Liver (tissue), 8 donors: ENCODE measurements at regions not wholly inside any gene's neighbourhood (a gene's known extent, or its start where the extent isn't known, plus 50 kb on each side); places are given as distances from the start of the nearest gene placed in this dataset.

Experiments used
- DNase-seq: peaks from one replicate; pipeline ENCODE4 v3.0.0-alpha.2; 2017; ENCODE audit warnings: low spot score
- H3K27ac ChIP-seq, 2 donors: one replicate each; pipeline ENCODE4 v1.7.0; 2013; ENCODE audit warnings: inconsistent platforms in 2 of 2, low read length in 2 of 2, control low read depth in 1 of 2, low read depth in 1 of 2, mild to moderate bottlenecking in 1 of 2
- H3K27me3 ChIP-seq, 4 donors: one replicate each; pipeline versions ENCODE4 v1.6.1 to v1.7.0; 2013; ENCODE audit warnings: low read length in 3 of 4, inconsistent platforms in 1 of 4, mild to moderate bottlenecking in 1 of 4, moderate library complexity in 1 of 4; ENCODE audit not compliant: control insufficient read depth in 4 of 4, insufficient read depth in 4 of 4
- H3K36me3 ChIP-seq, 4 donors: one replicate each; pipeline versions ENCODE4 v1.6.1 to v1.7.0; 2013; ENCODE audit warnings: low read length in 3 of 4, mild to moderate bottlenecking in 3 of 4, low read depth in 1 of 4, moderate library complexity in 1 of 4; ENCODE audit not compliant: control insufficient read depth in 4 of 4, insufficient read depth in 3 of 4
- H3K4me1 ChIP-seq, 4 donors: one replicate each; pipeline versions ENCODE4 v1.6.1 to v1.7.0; 2013; ENCODE audit warnings: low read length in 3 of 4, mild to moderate bottlenecking in 3 of 4, moderate library complexity in 1 of 4; ENCODE audit not compliant: control insufficient read depth in 4 of 4, insufficient read depth in 4 of 4
- H3K4me3 ChIP-seq, 3 donors: one replicate each; pipeline versions ENCODE4 v1.6.1 to v1.7.0; 2013; ENCODE audit warnings: low read length in 3 of 3, control low read depth in 1 of 3, low read depth in 1 of 3, mild to moderate bottlenecking in 1 of 3
- H3K9ac ChIP-seq, 2 donors: one replicate each; pipeline ENCODE4 v1.7.0; 2013; ENCODE audit warnings: low read length in 2 of 2, mild to moderate bottlenecking in 2 of 2, moderate library complexity in 2 of 2, control low read depth in 1 of 2, low read depth in 1 of 2
- H3K9me3 ChIP-seq, 4 donors: one replicate each; pipeline versions ENCODE4 v1.6.1 to v1.7.0; 2013; ENCODE audit warnings: low read length in 3 of 4; ENCODE audit not compliant: control insufficient read depth in 4 of 4
- EGR1 ChIP-seq, 2 donors: IDR thresholded peaks; 2 replicates each; pipeline ENCODE4 v1.6.1; 2016 to 2018; ENCODE audit warnings: antibody characterized with exemption in 2 of 2, low read depth in 2 of 2
- FOXA1 ChIP-seq: IDR thresholded peaks from 2 replicates; pipeline ENCODE4 v1.6.1; 2016; ENCODE audit warnings: antibody characterized with exemption
- FOXA2 ChIP-seq: IDR thresholded peaks from 2 replicates; pipeline ENCODE4 v1.6.1; 2016; ENCODE audit warnings: antibody characterized with exemption
- GABPA ChIP-seq, 2 donors: IDR thresholded peaks in 1 of 2; conservative IDR thresholded peaks in 1 of 2; 2 replicates each; pipeline ENCODE4 v1.6.1; 2016; ENCODE audit warnings: antibody characterized with exemption in 2 of 2, mild to moderate bottlenecking in 1 of 2, moderate library complexity in 1 of 2
- HNF4A ChIP-seq, 2 donors: conservative IDR thresholded peaks; 2 replicates each; pipeline ENCODE4 v1.6.1; 2016; ENCODE audit warnings: antibody characterized with exemption in 2 of 2, mild to moderate bottlenecking in 2 of 2
- HNF4G ChIP-seq: IDR thresholded peaks from 2 replicates; pipeline ENCODE4 v1.6.1; 2016; ENCODE audit warnings: antibody characterized with exemption
- JUND ChIP-seq, 2 donors: IDR thresholded peaks; 2 replicates each; pipeline ENCODE4 v1.6.1; 2016; ENCODE audit warnings: antibody characterized with exemption in 2 of 2
- NR2F2 ChIP-seq: IDR thresholded peaks from 2 replicates; pipeline ENCODE4 v1.6.1; 2016; ENCODE audit warnings: antibody characterized with exemption
- RAD21 ChIP-seq, 2 donors: IDR thresholded peaks; 2 replicates each; pipeline ENCODE4 v1.6.1; 2016; ENCODE audit warnings: antibody characterized with exemption in 2 of 2, mild to moderate bottlenecking in 2 of 2
- REST ChIP-seq: IDR thresholded peaks from 2 replicates; pipeline ENCODE4 v1.6.1; 2016; ENCODE audit warnings: antibody characterized with exemption, mild to moderate bottlenecking
- RXRA ChIP-seq, 2 donors: IDR thresholded peaks; 2 replicates each; pipeline ENCODE4 v1.6.1; 2017 to 2018; ENCODE audit warnings: antibody characterized with exemption in 2 of 2, mild to moderate bottlenecking in 1 of 2
- SP1 ChIP-seq: IDR thresholded peaks from 2 replicates; pipeline ENCODE4 v1.6.1; 2018; ENCODE audit warnings: antibody characterized with exemption, mild to moderate bottlenecking
- TAF1 ChIP-seq: conservative IDR thresholded peaks from 2 replicates; pipeline ENCODE4 v1.6.1; 2016; ENCODE audit warnings: antibody characterized with exemption, mild to moderate bottlenecking
- YY1 ChIP-seq: IDR thresholded peaks from 2 replicates; pipeline ENCODE4 v1.6.1; 2016; ENCODE audit warnings: antibody characterized with exemption, mild to moderate bottlenecking
- WGBS: extraction: QIAGEN DNeasy Blood & Tissue Kit; methylation state at CpG from one replicate; pipeline ENCODE4 v1.1.7; 2013; 5-methylcytosine and 5-hydroxymethylcytosine counted together
- TF ChIP-seq, protein P1 (sequence below): fragments of 150-350 bp; IDR thresholded peaks from 2 replicates; pipeline ENCODE4 v1.5.1; 2017; ENCODE audit warnings: improper control_type of control experiment, low read depth, low read length; ENCODE audit not compliant: missing input control
- TF ChIP-seq, protein P2 (sequence below): IDR thresholded peaks from 2 replicates; pipeline ENCODE4 v1.6.1; 2016; ENCODE audit warnings: antibody characterized with exemption
- TF ChIP-seq, protein P3 (sequence below): IDR thresholded peaks from 2 replicates; pipeline ENCODE4 v1.6.1; 2016; ENCODE audit warnings: antibody characterized with exemption
- TF ChIP-seq, protein P4 (sequence below): IDR thresholded peaks from 2 replicates; pipeline ENCODE4 v1.6.1; 2016; ENCODE audit warnings: antibody characterized with exemption
- donor health status: healthy.
- donor health status: healthy.
- donor health status: healthy.
- donor health status: healthy.
- donor health status: healthy.

GRCh38 chr4:184899261-184900134 lies 73.7 kb upstream of the ACSL1 start:
- H3K9ac ChIP-seq = peak overlapping the region; percentile 80 to 83
- H3K9me3 ChIP-seq = no peaks in the 10 kb centered on the region
- no peak for DNase-seq
- H3K4me3 ChIP-seq = peak overlapping the region; percentile 27 to 82 (median 78)
- TF ChIP-seq, protein P1, sequence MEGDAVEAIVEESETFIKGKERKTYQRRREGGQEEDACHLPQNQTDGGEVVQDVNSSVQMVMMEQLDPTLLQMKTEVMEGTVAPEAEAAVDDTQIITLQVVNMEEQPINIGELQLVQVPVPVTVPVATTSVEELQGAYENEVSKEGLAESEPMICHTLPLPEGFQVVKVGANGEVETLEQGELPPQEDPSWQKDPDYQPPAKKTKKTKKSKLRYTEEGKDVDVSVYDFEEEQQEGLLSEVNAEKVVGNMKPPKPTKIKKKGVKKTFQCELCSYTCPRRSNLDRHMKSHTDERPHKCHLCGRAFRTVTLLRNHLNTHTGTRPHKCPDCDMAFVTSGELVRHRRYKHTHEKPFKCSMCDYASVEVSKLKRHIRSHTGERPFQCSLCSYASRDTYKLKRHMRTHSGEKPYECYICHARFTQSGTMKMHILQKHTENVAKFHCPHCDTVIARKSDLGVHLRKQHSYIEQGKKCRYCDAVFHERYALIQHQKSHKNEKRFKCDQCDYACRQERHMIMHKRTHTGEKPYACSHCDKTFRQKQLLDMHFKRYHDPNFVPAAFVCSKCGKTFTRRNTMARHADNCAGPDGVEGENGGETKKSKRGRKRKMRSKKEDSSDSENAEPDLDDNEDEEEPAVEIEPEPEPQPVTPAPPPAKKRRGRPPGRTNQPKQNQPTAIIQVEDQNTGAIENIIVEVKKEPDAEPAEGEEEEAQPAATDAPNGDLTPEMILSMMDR = no peak
- TF ChIP-seq JUND (IDR thresholded peaks at IDR 0.05) = peak; percentile 84 to 91
- TF ChIP-seq FOXA2 = peak; percentile 67
- TF ChIP-seq NR2F2 = peak; percentile 51
- TF ChIP-seq HNF4A (conservative IDR thresholded peaks at IDR 0.05) = peak; percentile 88
- TF ChIP-seq, protein P2, sequence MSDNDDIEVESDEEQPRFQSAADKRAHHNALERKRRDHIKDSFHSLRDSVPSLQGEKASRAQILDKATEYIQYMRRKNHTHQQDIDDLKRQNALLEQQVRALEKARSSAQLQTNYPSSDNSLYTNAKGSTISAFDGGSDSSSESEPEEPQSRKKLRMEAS = peak; percentile 94
- TF ChIP-seq, protein P3, sequence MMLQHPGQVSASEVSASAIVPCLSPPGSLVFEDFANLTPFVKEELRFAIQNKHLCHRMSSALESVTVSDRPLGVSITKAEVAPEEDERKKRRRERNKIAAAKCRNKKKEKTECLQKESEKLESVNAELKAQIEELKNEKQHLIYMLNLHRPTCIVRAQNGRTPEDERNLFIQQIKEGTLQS = peak; percentile 87
- peak; percentile 63 for TF ChIP-seq YY1
- TF ChIP-seq GABPA (IDR thresholded peaks at IDR 0.05 in 1 of 2, conservative IDR thresholded peaks at IDR 0.05 in 1 of 2) = no peak
- TF ChIP-seq HNF4G = peak; percentile 89
- TF ChIP-seq, protein P4, sequence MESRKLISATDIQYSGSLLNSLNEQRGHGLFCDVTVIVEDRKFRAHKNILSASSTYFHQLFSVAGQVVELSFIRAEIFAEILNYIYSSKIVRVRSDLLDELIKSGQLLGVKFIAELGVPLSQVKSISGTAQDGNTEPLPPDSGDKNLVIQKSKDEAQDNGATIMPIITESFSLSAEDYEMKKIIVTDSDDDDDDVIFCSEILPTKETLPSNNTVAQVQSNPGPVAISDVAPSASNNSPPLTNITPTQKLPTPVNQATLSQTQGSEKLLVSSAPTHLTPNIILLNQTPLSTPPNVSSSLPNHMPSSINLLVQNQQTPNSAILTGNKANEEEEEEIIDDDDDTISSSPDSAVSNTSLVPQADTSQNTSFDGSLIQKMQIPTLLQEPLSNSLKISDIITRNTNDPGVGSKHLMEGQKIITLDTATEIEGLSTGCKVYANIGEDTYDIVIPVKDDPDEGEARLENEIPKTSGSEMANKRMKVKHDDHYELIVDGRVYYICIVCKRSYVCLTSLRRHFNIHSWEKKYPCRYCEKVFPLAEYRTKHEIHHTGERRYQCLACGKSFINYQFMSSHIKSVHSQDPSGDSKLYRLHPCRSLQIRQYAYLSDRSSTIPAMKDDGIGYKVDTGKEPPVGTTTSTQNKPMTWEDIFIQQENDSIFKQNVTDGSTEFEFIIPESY = peak; percentile 89
- peak; percentile 87 for TF ChIP-seq TAF1
- peak; percentile 98 to 99 for TF ChIP-seq RXRA (IDR thresholded peaks at IDR 0.05)
- peak; percentile 44 for TF ChIP-seq FOXA1
- TF ChIP-seq RAD21 (IDR thresholded peaks at IDR 0.05) = peak; percentile 54 to 60
- peak; percentile 71 to 85 for TF ChIP-seq EGR1 (IDR thresholded peaks at IDR 0.05; ENCODE audit: low read depth in 2 of 2)
- peak; percentile 99 for TF ChIP-seq SP1
- peak; percentile 88 for TF ChIP-seq REST
- H3K4me1 ChIP-seq = peaks cover 6 to 72% (median 43%) of the 10 kb centered on the region in 4 donors
- H3K36me3 ChIP-seq = no peaks in the 10 kb centered on the region
- H3K27me3 ChIP-seq = no peaks in the 10 kb centered on the region
- H3K27ac ChIP-seq = peak overlapping the region; percentile 91 to 95
- 60% methylated on average over 9 of the region's 9 CpGs for WGBS
